WERI-Rb-1 (cell line): ENCODE measurements at regions not wholly inside any gene's neighbourhood (a gene's known extent, or its start where the extent isn't known, plus 50 kb on each side); places are given as distances from the start of the nearest gene placed in this dataset.

Source experiments
- DNase-seq: peaks from one replicate; pipeline ENCODE4 v3.0.0-alpha.2; 2020
- H3K27ac ChIP-seq: fragments of 250-450 bp; sonication (Bioruptor Pico); 2 replicates; pipeline ENCODE4 v1.5.1; 2020; ENCODE audit warnings: mild to moderate bottlenecking, moderate library complexity
- H3K27me3 ChIP-seq: fragments of 250-450 bp; sonication (Bioruptor Pico); 2 replicates; pipeline ENCODE4 v1.5.1; 2021; ENCODE audit warnings: mild to moderate bottlenecking, low read depth, moderate library complexity; ENCODE audit not compliant: insufficient read depth, severe bottlenecking
- H3K36me3 ChIP-seq: fragments of 250-450 bp; sonication (Bioruptor Pico); 2 replicates; pipeline ENCODE4 v1.5.1; 2020; ENCODE audit warnings: mild to moderate bottlenecking, moderate library complexity
- H3K4me3 ChIP-seq: 2 replicates; pipeline ENCODE4 v1.5.1; 2011; ENCODE audit warnings: low read depth, mild to moderate bottlenecking, control low read depth, low read length
- H3K9me3 ChIP-seq: fragments of 250-450 bp; sonication (Bioruptor Pico); 2 replicates; pipeline ENCODE4 v1.5.1; 2021; ENCODE audit warnings: mild to moderate bottlenecking, moderate library complexity; ENCODE audit not compliant: severe bottlenecking
- CTCF ChIP-seq: IDR thresholded peaks from 2 replicates; pipeline ENCODE4 v1.5.1; 2011; ENCODE audit warnings: low read depth, mild to moderate bottlenecking, control low read depth, inconsistent platforms, low read length

DNA sequence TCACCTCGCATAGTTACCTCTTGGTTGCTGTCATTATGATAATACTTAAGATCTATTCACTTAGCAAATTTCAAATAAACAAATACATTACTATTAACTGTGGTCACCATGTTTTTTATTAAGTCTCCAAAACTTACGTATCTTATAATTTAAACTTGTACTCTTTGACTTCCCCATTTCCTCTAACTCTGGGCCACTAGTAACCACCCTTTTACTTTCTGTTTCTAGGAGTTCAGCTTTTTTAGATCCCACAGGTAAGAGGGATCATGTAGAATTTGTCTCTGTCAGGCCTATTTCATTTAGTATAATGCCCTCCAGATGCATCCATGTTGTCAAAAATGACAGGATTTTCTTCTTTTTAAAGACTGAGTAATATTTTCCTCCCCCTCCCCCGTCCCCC lies 212.4 kb upstream of the C11orf87 start:
- no peaks in the 10 kb centered on the region for H3K36me3 ChIP-seq
- no peak overlapping the region for H3K27ac ChIP-seq
- peaks cover 9% of the 10 kb centered on the region for H3K9me3 ChIP-seq
- no peak for TF ChIP-seq CTCF
- H3K4me3 ChIP-seq = no peak overlapping the region
- no peaks in the 10 kb centered on the region for H3K27me3 ChIP-seq
- no peak for DNase-seq

GRCh38 chr11:109221190-109221589 lies 200.8 kb upstream of the C11orf87 start:
- peaks cover 3% of the 10 kb centered on the region for H3K9me3 ChIP-seq
- TF ChIP-seq CTCF = no peak
- no peak overlapping the region for H3K4me3 ChIP-seq
- no peak overlapping the region for H3K27ac ChIP-seq
- H3K36me3 ChIP-seq = no peaks in the 10 kb centered on the region
- DNase-seq = no peak
- H3K27me3 ChIP-seq = no peaks in the 10 kb centered on the region

DNA sequence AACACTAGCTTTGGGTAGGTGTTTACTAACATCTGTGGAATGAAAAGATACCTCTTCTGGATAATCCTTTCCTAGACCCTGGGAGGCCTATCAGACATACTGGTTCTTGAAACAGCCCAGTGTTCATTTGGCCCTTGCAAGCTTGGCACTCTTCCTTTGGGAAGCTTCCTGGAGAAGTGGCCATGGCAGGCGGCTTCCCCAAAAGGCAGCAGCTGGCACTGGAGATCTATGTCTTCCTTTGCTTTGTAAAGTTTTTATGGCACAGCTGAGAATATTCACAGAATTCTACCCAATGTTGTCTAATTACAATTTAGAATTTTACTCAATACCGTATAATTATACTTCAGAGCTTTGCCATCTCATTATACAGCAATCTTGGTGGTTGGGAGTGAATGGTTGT lies 199.2 kb upstream of the C11orf87 start:
- Histone ChIP-seq H3K4me3 (no peak overlapping the region), H3K36me3 (no peaks in the 10 kb centered on the region), H3K27ac (no peak overlapping the region), H3K9me3 (no peaks in the 10 kb centered on the region), H3K27me3 (no peaks in the 10 kb centered on the region)
- TF ChIP-seq CTCF = no peak
- no peak for DNase-seq

- Histone ChIP-seq H3K9me3 (no peaks in the 10 kb centered on the region), H3K27me3 (no peaks in the 10 kb centered on the region), H3K36me3 (no peaks in the 10 kb centered on the region), H3K27ac (no peak overlapping the region), H3K4me3 (no peak overlapping the region)
- no peak for TF ChIP-seq CTCF
- DNase-seq = no peak
Measured at GRCh38 chr11:109223451-109223850, 198.5 kb upstream of the C11orf87 start.

- H3K27ac ChIP-seq = no peak overlapping the region
- no peaks in the 10 kb centered on the region for H3K9me3 ChIP-seq
- no peak for DNase-seq
- no peak for TF ChIP-seq CTCF
- no peak overlapping the region for H3K4me3 ChIP-seq
- no peaks in the 10 kb centered on the region for H3K36me3 ChIP-seq
- no peaks in the 10 kb centered on the region for H3K27me3 ChIP-seq
Measured at GRCh38 chr11:109229682-109230081, 192.3 kb upstream of the C11orf87 start.

DNA sequence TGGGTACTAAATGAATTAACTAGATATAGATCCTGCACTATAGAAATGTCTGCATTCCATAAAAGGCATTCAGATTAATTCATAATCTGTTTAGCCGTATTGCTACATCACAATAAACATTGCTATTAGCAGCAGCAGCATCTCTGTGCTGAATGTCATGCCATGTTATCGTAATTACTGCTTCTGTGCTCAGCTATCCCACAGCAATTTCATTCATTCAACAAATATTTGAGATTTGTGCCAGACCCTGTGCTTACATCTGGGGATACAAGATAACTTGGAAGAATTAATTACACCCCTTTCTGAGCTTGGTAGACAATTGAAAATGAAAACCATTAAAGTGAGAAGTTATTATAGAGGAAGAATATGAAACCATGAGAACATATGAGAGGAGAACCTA lies 185.8 kb upstream of the C11orf87 start:
- Histone ChIP-seq H3K27me3 (no peaks in the 10 kb centered on the region), H3K27ac (no peak overlapping the region), H3K36me3 (no peaks in the 10 kb centered on the region), H3K9me3 (no peaks in the 10 kb centered on the region), H3K4me3 (no peak overlapping the region)
- DNase-seq = no peak
- TF ChIP-seq CTCF = no peak
